Progenitor cell of endocrine pancreas (in vitro differentiated cells): ENCODE measurements at regions not wholly inside any gene's neighbourhood (a gene's known extent, or its start where the extent isn't known, plus 50 kb on each side); places are given as distances from the start of the nearest gene placed in this dataset.

ENCODE experiments used
- DNase-seq: peaks from one replicate; pipeline ENCODE4 v3.0.0; 2021; ENCODE audit warnings: low spot score; ENCODE audit not compliant: unreplicated experiment
- H3K27ac Mint-ChIP-seq: 2 replicates; pipeline ENCODE4 v1.8.0; 2021; ENCODE audit warnings: mild to moderate bottlenecking, moderate library complexity, mixed read lengths
- H3K27me3 Mint-ChIP-seq: 2 replicates; pipeline ENCODE4 v1.8.0; 2021; ENCODE audit warnings: mixed read lengths
- H3K36me3 Mint-ChIP-seq: 2 replicates; pipeline ENCODE4 v1.8.0; 2022; ENCODE audit warnings: mixed read lengths; ENCODE audit not compliant: insufficient read depth
- H3K4me1 Mint-ChIP-seq: 2 replicates; pipeline ENCODE4 v1.8.0; 2021; ENCODE audit warnings: low read depth, mixed read lengths
- H3K4me3 Mint-ChIP-seq: 2 replicates; pipeline ENCODE4 v1.8.0; 2021; ENCODE audit warnings: low read depth, mild to moderate bottlenecking, moderate library complexity, mixed read lengths
- H3K9me3 Mint-ChIP-seq: 2 replicates; pipeline ENCODE4 v1.8.0; 2021; ENCODE audit warnings: low read depth, mixed read lengths
- TF ChIP-seq, protein P1 (sequence below): fragments of 200-600 bp; sonication (generic); IDR thresholded peaks from one replicate; pipeline ENCODE4 v1.5.0; 2021; ENCODE audit warnings: antibody characterized with exemption, mild to moderate bottlenecking; ENCODE audit not compliant: unreplicated experiment

DNA sequence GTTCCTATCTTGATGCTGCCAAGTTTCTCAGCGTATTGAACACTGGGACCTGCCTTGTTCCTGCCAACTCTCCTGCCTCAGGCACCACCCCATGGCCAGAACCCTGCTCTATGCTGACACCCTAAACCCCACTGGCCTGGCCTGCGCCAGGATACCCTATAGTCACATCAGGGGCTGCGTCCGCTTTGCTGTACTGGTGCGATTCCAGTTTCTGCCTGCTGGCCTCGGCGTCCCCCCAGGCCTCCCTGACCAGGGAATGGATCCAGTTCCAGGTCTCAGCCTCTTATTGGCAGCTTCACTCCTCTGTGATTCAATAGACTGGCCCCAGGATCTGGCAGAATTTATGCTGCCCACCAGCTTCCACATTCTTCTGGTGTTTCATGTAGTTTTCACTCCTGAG lies 55.0 kb downstream of the GPR6 start:
- H3K27me3 Mint-ChIP-seq: peaks cover 6% of the 10 kb centered on the region
- no peak overlapping the region for H3K27ac Mint-ChIP-seq
- H3K4me3 Mint-ChIP-seq: no peak overlapping the region
- no peaks in the 10 kb centered on the region for H3K36me3 Mint-ChIP-seq
- no peak for DNase-seq
- H3K9me3 Mint-ChIP-seq: no peaks in the 10 kb centered on the region
- TF ChIP-seq, protein P1, sequence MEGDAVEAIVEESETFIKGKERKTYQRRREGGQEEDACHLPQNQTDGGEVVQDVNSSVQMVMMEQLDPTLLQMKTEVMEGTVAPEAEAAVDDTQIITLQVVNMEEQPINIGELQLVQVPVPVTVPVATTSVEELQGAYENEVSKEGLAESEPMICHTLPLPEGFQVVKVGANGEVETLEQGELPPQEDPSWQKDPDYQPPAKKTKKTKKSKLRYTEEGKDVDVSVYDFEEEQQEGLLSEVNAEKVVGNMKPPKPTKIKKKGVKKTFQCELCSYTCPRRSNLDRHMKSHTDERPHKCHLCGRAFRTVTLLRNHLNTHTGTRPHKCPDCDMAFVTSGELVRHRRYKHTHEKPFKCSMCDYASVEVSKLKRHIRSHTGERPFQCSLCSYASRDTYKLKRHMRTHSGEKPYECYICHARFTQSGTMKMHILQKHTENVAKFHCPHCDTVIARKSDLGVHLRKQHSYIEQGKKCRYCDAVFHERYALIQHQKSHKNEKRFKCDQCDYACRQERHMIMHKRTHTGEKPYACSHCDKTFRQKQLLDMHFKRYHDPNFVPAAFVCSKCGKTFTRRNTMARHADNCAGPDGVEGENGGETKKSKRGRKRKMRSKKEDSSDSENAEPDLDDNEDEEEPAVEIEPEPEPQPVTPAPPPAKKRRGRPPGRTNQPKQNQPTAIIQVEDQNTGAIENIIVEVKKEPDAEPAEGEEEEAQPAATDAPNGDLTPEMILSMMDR: no peak
- H3K4me1 Mint-ChIP-seq: no peaks in the 10 kb centered on the region

DNA sequence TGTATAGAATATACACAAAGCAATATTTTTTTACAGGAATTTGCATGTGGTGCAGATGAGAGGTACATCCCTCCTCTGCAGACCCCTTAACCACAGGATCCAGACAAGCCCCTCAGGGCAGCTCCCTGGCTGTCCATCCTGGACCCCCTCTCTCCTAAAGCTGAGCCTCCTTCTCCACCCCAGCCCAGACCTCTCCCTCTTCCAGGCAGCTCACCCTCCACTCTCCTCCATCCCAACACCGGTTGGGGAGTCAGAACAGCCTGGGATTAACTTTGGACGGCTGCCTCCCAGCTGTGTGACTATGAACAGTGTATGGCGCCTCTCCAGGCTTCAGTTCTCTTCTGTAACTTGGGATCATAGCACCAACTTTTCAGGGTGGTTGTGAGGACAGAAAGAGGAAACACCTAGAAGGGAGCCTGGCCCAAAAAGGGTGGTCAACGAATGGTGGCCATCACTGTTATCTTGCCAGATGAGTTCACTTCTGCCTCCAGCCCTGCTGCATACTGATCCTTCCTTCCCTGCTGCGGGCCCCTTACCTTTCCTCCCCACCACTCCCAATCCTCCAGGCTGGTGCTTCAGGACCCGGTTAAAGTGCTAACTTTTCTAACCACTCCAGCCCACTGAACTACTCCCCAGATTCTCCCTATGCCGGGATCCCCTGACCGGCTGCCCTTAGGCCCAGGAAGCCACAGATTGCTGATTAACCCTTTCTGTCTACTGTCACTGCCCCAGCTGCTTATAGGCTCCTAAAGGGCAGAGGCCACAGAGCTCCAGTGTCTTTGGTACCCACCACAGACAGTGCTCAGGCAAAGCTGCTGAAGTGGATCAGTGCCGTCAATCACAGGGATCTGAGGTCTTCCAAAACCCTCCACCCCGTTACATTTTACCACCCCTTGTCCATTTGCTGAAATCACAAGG lies 55.9 kb downstream of the GPR6 start:
- Mint-ChIP-seq H3K4me3 (no peak overlapping the region), H3K4me1 (no peaks in the 10 kb centered on the region), H3K27me3 (peaks cover 6% of the 10 kb centered on the region), H3K9me3 (no peaks in the 10 kb centered on the region), H3K36me3 (no peaks in the 10 kb centered on the region), H3K27ac (no peak overlapping the region)
- DNase-seq: no peak
- TF ChIP-seq, protein P1: no peak

DNA sequence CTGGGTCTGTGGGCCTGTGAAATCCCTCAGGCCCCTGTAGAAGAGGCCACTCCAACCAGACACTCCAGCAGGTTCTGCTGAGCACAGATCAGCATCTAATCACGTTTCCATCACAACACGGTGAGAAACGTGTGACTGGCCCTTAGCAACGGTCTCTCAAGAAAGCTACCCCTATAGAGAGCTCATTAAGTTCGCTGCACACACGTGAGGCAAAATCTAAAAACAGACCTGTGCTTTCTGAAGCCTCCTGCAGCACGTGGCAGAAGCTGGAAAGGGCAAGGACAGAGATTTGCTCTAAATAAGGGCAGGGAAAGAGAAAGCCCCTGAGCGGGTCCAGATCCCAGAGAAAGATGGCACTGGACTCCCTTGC lies 56.5 kb downstream of the GPR6 start:
- H3K27ac Mint-ChIP-seq: no peak overlapping the region
- H3K27me3 Mint-ChIP-seq: peaks cover 6% of the 10 kb centered on the region
- H3K9me3 Mint-ChIP-seq: no peaks in the 10 kb centered on the region
- no peaks in the 10 kb centered on the region for H3K36me3 Mint-ChIP-seq
- H3K4me3 Mint-ChIP-seq: no peak overlapping the region
- no peak for DNase-seq
- TF ChIP-seq, protein P1: no peak
- peaks cover 4% of the 10 kb centered on the region for H3K4me1 Mint-ChIP-seq

DNA sequence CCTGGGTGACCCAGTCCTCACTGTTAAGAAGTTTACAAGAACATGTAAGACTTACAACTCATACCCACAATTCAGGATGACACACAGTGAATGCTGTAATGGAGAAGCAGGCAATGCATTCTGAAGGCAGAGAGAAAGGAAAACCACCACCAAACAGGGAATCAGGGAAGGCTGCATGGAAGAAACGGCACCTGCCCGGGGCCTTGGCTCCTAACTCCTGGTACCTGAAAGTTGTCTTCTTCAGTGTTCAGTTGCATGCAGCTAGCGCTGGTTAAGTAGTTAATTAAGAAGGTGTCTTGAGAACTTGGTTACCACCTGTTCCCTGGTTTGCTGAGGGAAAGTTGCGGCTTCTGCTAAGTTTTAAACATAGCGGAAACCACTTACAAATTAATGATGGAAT lies 57.2 kb downstream of the GPR6 start:
- no peak for DNase-seq
- peaks cover 9% of the 10 kb centered on the region for H3K27me3 Mint-ChIP-seq
- H3K4me3 Mint-ChIP-seq: no peak overlapping the region
- no peaks in the 10 kb centered on the region for H3K36me3 Mint-ChIP-seq
- H3K4me1 Mint-ChIP-seq: peaks cover 9% of the 10 kb centered on the region
- no peaks in the 10 kb centered on the region for H3K9me3 Mint-ChIP-seq
- H3K27ac Mint-ChIP-seq: no peak overlapping the region
- TF ChIP-seq, protein P1: no peak

DNA sequence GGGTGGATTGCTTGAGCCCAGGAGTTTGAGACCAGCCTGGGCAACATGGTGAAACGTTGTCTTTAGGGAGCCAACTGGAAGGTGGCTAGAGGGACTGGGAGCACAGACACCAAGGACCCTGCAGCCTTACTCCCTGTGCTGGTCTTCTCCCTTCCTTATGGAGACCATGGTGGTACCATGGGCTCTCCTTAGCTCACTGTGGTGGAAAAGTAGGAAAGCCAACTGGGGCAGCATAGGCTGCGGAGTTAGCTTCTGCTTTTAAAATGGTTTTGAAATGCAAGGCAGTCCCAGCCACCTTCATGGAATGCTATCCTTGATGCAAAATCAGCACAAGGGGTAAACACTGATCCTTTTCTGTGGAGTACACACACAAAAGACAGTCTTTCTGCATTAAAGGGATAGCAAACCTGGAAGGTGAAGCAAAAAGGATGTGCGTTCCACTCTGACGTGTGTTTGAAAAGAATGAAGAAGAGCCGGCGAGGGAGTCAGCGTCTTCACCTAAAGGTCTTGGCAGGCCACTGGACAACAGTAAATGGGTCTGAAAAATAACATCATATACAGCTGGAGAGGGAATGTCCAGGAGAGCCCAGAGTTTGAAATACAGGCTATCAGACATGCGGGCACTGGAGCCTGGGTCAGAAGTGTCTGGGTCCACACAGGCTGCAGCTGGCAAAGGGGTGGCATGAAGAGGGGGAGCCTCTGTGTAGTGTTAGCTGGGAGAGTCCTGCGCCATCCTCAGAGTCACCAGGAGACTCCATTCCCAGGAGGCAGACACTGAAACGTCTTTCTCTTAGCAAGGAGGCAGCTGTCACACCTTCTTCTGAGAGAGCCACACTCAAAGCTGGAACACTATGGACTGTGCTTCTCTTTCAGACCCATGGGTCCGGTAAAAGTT lies 58.5 kb downstream of the GPR6 start:
- H3K27ac Mint-ChIP-seq: no peak overlapping the region
- H3K36me3 Mint-ChIP-seq: no peaks in the 10 kb centered on the region
- TF ChIP-seq, protein P1: no peak
- peaks cover 9% of the 10 kb centered on the region for H3K4me1 Mint-ChIP-seq
- peaks cover 9% of the 10 kb centered on the region for H3K27me3 Mint-ChIP-seq
- no peak for DNase-seq
- H3K9me3 Mint-ChIP-seq: no peaks in the 10 kb centered on the region
- no peak overlapping the region for H3K4me3 Mint-ChIP-seq
